Activated effector memory CD4-positive, alpha-beta T cell treated with Interleukin-2 at 50 U/mL for 16 hours (primary cell): ENCODE measurements at regions not wholly inside any gene's neighbourhood (a gene's known extent, or its start where the extent isn't known, plus 50 kb on each side); places are given as distances from the start of the nearest gene placed in this dataset.
"Not testable (repeated sequence)": the region's sequence is repeated elsewhere in the genome, so short reads cannot be mapped to it uniquely, and the experiment has no call there.

Experiments used
- DNase-seq: peaks from one replicate; pipeline ENCODE4 v3.0.0-alpha.2; 2020

- DNase-seq, result not testable (repeated sequence)
These were observed 70.2 kb downstream of the ZNF726 start for GRCh38 chr19:23984911-23985310.

GRCh38 chr19:23986623-23987022, 71.9 kb downstream of the ZNF726 start:
- DNase-seq, result no peak

GRCh38 chr19:23991170-23991569, 76.5 kb downstream of the ZNF726 start:
- DNase-seq, result peak; percentile 10

- no peak for DNase-seq
These were observed 77.7 kb downstream of the ZNF726 start for GRCh38 chr19:23992348-23992747.

DNA sequence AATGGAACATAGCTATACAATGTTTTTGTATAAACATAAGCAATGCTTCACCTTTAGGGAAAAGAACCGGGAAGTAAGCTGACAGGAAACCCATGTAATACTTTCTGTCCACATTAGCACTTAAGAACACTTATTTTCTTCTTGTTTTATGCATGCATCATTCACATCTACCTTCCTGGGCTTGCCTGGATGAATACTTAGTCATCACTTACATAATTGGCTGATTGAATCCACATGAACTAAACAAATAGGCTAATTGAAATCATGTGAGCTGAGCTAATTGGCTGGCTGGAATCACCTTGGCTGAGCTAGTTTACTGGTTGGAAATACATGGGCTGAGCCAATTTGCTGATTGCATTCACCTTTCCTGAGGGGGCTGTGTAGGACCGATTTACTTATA, 78.8 kb downstream of the ZNF726 start:
- DNase-seq, result no peak

DNA sequence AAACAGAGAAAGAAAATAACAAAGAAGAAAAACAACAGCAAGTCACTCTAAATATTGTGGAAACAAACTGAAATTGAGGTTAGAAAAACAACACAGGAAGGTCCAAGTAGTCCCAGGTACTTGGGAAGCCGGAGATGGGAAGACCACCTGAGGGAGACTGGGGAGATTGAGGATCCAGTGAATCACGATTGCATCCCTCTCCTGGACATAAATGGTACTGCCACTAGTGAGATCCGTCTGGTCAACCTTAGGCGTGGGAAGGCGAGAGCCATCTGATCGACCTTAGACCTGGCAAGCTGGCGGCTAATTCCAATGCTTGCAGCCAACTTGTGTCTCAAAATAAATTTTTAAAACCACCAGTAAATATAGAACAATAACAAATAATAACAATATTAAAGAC, 81.9 kb downstream of the ZNF726 start:
- DNase-seq, result no peak

- DNase-seq, result no peak
These were observed 83.9 kb downstream of the ZNF726 start for GRCh38 chr19:23998568-23998967.

DNA sequence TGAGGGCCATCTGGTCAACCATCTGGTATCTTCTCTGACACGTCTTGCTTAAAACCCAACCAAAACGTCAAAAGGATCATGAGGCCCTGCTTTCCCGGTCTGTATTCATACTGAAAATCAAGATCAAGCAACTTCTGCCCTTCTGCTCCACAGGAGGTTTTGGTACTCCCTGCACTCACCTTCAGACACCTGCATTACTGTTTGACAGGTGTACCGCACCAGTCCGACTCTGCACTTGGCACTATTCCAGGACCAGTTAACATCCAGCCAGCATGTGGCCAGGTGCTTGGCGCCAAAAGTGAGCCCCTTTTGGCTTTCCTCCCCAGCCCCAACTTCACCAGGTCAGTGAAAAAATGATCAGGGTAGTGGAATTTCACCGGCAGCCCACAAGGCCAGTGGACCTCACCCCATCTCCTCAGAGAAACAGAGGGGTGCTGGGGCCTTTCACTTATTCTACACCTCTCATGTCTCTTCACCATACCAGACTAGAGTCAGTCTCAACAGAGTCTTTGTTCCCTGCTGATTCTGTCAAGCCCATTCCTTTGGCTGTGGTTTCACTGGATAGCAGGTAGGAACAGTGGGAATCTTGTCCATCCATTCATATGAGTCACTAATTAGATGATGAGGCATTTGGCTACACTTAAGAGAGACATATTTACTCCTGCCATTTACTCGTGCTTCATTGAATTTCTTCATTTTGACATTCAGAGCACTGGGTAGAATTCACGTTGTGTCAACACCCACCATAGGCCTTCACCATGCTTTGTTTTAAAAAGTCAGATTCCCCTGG, 85.3 kb downstream of the ZNF726 start:
- DNase-seq, result no peak

GRCh38 chr19:24000656-24001055, 86.0 kb downstream of the ZNF726 start:
- no peak for DNase-seq

- DNase-seq, result no peak
These were observed 84.6 kb upstream of the ZNF254 start for GRCh38 chr19:24002256-24002945.

GRCh38 chr19:24003537-24003936, 83.5 kb upstream of the ZNF254 start:
- DNase-seq, result no peak

DNA sequence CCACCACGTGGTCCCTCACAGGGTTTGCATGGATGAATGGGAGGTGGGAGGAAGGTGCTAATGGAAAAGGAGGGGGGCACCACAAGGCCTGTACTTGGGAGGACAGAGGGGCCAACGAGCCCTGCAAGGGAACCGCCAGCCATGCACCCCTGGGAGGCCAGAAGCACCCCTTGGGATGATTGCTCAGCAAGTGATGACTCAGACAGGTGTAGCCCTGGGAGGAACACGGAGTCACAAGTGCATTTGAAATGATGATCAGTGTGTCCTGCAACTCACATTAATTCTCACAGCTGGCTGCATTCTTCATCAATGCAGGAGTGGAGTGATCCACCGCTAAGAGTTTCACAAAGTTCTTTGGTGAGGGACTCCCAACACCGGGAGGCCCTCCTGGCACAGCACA, 82.8 kb upstream of the ZNF254 start:
- no peak for DNase-seq

DNA sequence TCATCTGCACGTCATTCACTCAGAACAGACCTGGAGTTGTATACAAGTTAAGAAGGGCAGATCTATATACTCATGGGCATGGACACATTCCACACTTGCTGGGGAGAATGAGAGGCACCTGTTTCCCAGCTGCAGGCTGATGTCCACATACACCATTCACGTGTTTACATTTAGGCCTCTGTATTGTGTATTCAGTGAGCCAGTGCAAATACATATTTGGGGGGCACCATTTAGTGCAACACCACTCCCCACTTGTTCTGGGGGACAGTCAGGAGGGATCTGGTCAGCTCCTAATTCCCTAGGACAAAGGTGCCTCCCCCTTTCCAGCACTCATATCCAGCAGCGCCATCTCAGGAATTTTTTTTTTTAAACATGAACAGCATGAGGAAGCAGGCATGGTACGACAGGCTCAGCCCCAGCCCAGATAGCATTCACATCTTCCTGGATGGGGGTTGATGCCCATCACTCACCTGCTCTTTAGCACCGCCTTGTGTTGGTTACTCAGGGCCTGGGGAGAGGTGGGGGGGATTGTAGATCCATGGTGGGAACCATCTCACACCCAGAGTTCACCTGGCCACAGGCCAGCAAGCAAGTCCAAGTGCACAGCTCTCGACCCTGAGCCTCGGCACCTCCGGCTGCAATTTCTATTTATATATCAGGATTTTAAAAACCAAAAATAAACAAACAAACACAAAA, 56.9 kb upstream of the ZNF254 start:
- DNase-seq, result no peak

- no peak for DNase-seq
These were observed 54.3 kb upstream of the ZNF254 start for GRCh38 chr19:24032651-24033050.

- DNase-seq, result peak; percentile 79
These were observed 53.6 kb upstream of the ZNF254 start for GRCh38 chr19:24033301-24033962.

- DNase-seq, result peak; percentile 28
These were observed 53.0 kb upstream of the ZNF254 start for GRCh38 chr19:24033963-24034342.

- not testable (repeated sequence) for DNase-seq
These were observed 51.6 kb upstream of the ZNF254 start for GRCh38 chr19:24035261-24035880.
